Aorta (tissue), 5 donors: ENCODE measurements at regions not wholly inside any gene's neighbourhood (a gene's known extent, or its start where the extent isn't known, plus 50 kb on each side); places are given as distances from the start of the nearest gene placed in this dataset.
"Not testable (repeated sequence)": the region's sequence is repeated elsewhere in the genome, so short reads cannot be mapped to it uniquely, and the experiment has no call there.

Experiments
- ATAC-seq: fragments of 200-7000 bp; cut with Tn5 transposase; one replicate; pipeline ENCODE4 v1.9.1; 2022; ENCODE audit warnings: moderate library complexity; ENCODE audit not compliant: low FRiP score
- DNase-seq, 2 donors: peaks; one replicate each; pipeline ENCODE4 v3.0.0-alpha.2; 2020
- H3K27ac ChIP-seq, 2 donors: one replicate each; pipeline ENCODE4 v1.5.1; 2013; ENCODE audit warnings: low read length in 2 of 2, mild to moderate bottlenecking in 2 of 2, moderate library complexity in 2 of 2, control low read depth in 1 of 2, inconsistent platforms in 1 of 2, low read depth in 1 of 2
- H3K27me3 ChIP-seq, 2 donors: one replicate each; pipeline ENCODE4 v1.6.1; 2013; ENCODE audit warnings: control low read depth in 1 of 2, low read length in 1 of 2, mild to moderate bottlenecking in 1 of 2, moderate library complexity in 1 of 2; ENCODE audit not compliant: insufficient read depth in 2 of 2, control insufficient read depth in 1 of 2
- H3K36me3 ChIP-seq, 2 donors: one replicate each; pipeline ENCODE4 v1.6.1; 2013; ENCODE audit warnings: control low read depth in 1 of 2, low read length in 1 of 2, mild to moderate bottlenecking in 1 of 2; ENCODE audit not compliant: insufficient read depth in 2 of 2, control insufficient read depth in 1 of 2
- H3K4me1 ChIP-seq, 2 donors: one replicate each; pipeline ENCODE4 v1.6.1; 2013; ENCODE audit warnings: low read length in 2 of 2, control low read depth in 1 of 2, mild to moderate bottlenecking in 1 of 2, moderate library complexity in 1 of 2; ENCODE audit not compliant: insufficient read depth in 2 of 2, control insufficient read depth in 1 of 2
- H3K4me3 ChIP-seq, 2 donors: one replicate each; pipeline ENCODE4 v1.5.1; 2013; ENCODE audit warnings: low read length in 2 of 2, control low read depth in 1 of 2, mild to moderate bottlenecking in 1 of 2
- H3K9me3 ChIP-seq: one replicate; pipeline ENCODE4 v1.6.1; 2013; ENCODE audit warnings: mild to moderate bottlenecking, low read length; ENCODE audit not compliant: control insufficient read depth
- WGBS, 2 donors: extraction: QIAGEN DNeasy Blood & Tissue Kit; methylation state at CpG; one replicate each; pipeline ENCODE4 v1.1.7; 2013; 5-methylcytosine and 5-hydroxymethylcytosine counted together
- intact Hi-C, 2 donors: fragments of 100-400 bp; cut with DNase I; formaldehyde crosslinking; loops; one replicate each; pipeline versions ENCODE4 v1.14.2 to v1.15.0; 2022
- donor health status: healthy with polysubstance abuse.
- donor health status: Bipolar disorder and iron deficiency.
- donor health status: DM: no; HTN: no; CAD: no.
- donor health status: DM: no; HTN: no; CAD: no.
- donor health status: DM: yes; HTN: yes; CAD: no.

DNA sequence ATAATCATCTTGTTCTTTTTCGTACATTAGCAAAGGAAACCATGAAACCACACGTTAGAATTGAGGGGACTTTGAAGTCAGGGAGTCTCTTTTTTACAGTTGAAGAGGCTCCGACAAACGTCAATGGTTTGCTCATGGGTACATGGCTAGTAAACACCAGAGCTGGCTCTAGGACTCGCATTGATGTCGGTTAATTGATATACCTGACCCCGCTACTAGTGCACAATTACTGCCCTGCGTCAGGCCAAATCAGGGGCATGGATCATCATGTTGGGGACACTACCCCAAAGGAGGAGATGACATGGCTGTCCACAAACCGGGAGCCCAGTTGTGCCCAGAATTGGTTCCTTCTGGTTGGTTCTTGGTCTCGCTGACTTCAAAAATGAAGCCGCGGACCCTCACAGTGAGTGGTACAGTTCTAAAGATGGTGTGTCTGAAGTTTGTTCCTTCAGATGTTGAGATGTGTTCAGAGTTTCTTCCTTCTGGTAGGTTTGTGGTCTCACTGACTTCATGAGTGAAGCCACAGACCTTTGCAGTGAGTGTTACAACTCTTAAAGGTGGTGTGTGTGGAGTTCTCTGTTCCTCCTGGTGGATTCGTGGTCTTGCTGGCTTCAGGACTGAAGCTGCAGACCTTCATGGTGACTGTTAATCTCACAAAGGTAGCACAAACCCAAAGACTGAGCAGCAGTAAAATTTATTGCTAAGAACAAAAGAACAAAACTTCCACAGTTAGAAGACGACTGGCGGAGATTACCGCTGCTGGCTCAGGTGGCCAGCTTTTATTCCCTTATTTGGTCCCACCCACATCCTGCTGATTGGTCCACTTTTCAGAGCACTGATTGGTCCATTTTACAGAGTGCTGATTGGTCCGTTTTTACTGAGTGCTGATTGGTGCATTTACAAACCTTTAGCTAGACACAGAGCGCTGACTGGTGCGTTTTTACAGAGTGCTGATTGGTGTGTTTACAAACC, 126.9 kb upstream of the ERRFI1 start:
- no peak overlapping the region for H3K27ac ChIP-seq
- DNase-seq (no peak), ATAC-seq (no peak)
- no peak overlapping the region for H3K4me3 ChIP-seq
- whole genome bisulfite sequencing, 2 donors, result 90 to 91% methylated on average over 19 of the region's 19 CpGs
- no peaks in the 10 kb centered on the region for H3K36me3 ChIP-seq
- H3K4me1 ChIP-seq, result no peaks in the 10 kb centered on the region
- H3K27me3 ChIP-seq, result no peaks in the 10 kb centered on the region
- H3K9me3 ChIP-seq, result no peaks in the 10 kb centered on the region
- intact Hi-C loops, result no loop called here

DNA sequence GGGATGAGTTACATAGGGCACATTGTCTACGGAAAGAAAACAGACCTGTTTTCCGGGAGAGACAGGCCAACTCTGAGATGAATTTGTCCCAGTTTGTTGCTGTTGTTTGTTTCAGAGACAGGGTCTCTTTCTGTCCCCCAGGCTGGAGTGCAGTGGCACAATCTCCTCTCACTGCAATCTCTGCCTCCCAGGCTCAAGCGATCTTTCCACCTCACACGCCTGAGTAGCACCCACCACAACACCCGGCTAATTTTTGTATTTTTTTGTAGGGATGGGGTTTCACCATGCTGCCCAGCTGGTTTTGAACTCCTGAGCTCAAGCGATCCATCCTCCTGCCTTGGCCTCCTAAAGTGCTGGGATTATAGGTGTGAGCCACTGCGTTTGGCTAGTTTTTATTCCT, 125.5 kb upstream of the ERRFI1 start:
- Histone ChIP-seq H3K4me3 (no peak overlapping the region), H3K27ac (no peak overlapping the region), H3K27me3 (no peaks in the 10 kb centered on the region), H3K4me1 (no peaks in the 10 kb centered on the region), H3K36me3 (no peaks in the 10 kb centered on the region), H3K9me3 (no peaks in the 10 kb centered on the region)
- ATAC-seq (no peak), DNase-seq (no peak)
- intact Hi-C loops, result no loop called here
- 90 to 93% methylated on average over 7 of the region's 7 CpGs for WGBS, 2 donors

GRCh38 chr1:8149756-8150155, 123.6 kb upstream of the ERRFI1 start:
- H3K27ac ChIP-seq, H3K4me1 ChIP-seq, ATAC-seq, intact Hi-C loops, DNase-seq, H3K27me3 ChIP-seq, H3K36me3 ChIP-seq, H3K9me3 ChIP-seq, H3K4me3 ChIP-seq: not testable (repeated sequence)
- 89 to 91% methylated on average over 7 of the region's 7 CpGs for WGBS, 2 donors

DNA sequence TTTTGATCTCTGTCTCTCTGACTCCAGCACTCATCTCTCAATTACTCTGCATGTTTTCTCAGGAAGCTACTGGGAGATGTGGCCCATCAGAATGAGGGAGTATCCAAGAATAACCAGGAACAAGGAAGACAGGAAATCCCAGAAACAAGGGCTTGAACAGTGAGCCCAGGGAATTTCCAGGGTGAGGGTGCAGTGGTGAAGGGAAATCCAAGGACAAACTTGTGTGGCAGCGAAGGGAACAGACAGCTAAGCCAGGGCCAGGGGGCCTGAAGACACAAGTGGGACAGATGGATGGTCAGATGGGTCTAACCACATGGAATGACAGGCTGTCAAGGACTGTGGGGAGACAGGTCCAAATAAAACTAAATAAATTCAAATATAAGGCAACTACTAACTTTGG, 121.8 kb upstream of the ERRFI1 start:
- no peak for DNase-seq
- H3K9me3 ChIP-seq, result no peaks in the 10 kb centered on the region
- H3K4me1 ChIP-seq, result no peaks in the 10 kb centered on the region
- H3K4me3 ChIP-seq, result no peak overlapping the region
- WGBS, 2 donors, result 93 to 94% methylated on average over 1 of the region's 1 CpG
- ATAC-seq, result no peak
- intact Hi-C loops, result no loop called here
- no peaks in the 10 kb centered on the region for H3K27me3 ChIP-seq
- H3K36me3 ChIP-seq, result no peaks in the 10 kb centered on the region
- no peak overlapping the region for H3K27ac ChIP-seq

- Histone ChIP-seq H3K4me3 (no peak overlapping the region), H3K27ac (no peak overlapping the region), H3K36me3 (no peaks in the 10 kb centered on the region), H3K27me3 (no peaks in the 10 kb centered on the region), H3K4me1 (no peaks in the 10 kb centered on the region), H3K9me3 (no peaks in the 10 kb centered on the region)
- ATAC-seq (no peak), DNase-seq (no peak)
- 97% methylated on average over 11 of the region's 11 CpGs for WGBS, 2 donors
- intact Hi-C loops, result no loop called here
Observed at GRCh38 chr1:8146257-8146855, 120.2 kb upstream of the ERRFI1 start.

DNA sequence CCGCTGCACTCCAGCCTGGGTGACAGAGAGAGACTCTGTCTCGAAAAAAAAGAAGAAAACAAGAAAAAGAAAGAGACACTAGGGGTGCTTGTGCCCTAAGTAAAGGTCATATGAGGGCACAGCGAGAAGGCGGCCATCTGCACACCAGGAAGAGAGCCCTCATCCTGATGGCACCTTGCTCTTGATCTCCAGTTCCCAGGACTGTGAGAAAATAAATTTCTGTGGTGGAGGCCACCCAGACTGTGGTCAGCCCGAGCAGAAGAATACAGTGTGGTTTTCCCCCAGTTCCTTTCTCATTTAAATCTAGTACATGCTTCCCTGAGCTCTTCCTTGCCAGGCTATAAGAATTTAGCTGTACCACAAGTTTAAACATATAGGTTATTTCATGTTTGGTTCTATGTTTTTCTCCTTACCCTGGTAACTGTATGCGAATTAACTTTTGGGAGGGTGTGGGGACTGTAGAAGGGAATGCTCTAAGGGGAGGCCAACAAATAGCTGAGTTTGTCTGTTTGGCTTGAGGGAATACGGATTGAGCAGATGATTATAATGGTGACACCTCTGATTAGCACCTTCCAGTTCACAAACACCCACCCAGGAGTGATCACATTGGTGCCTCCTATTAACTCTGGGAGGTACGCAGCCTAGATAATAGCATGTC, 119.6 kb upstream of the ERRFI1 start:
- 82 to 84% methylated on average over 8 of the region's 8 CpGs for WGBS, 2 donors
- no peak overlapping the region for H3K4me3 ChIP-seq
- intact Hi-C loops, result no loop called here
- no peak for DNase-seq
- no peaks in the 10 kb centered on the region for H3K36me3 ChIP-seq
- no peaks in the 10 kb centered on the region for H3K9me3 ChIP-seq
- no peaks in the 10 kb centered on the region for H3K27me3 ChIP-seq
- no peak for ATAC-seq
- no peaks in the 10 kb centered on the region for H3K4me1 ChIP-seq
- H3K27ac ChIP-seq, result no peak overlapping the region

GRCh38 chr1:8144323-8144722, 118.2 kb upstream of the ERRFI1 start:
- intact Hi-C loops, result no loop called here
- Histone ChIP-seq H3K36me3 (no peaks in the 10 kb centered on the region), H3K9me3 (no peaks in the 10 kb centered on the region), H3K4me1 (no peaks in the 10 kb centered on the region), H3K27ac (no peak overlapping the region), H3K27me3 (no peaks in the 10 kb centered on the region), H3K4me3 (no peak overlapping the region)
- DNase-seq (no peak), ATAC-seq (no peak)
- 89% methylated on average over 13 of the region's 13 CpGs for WGBS, 2 donors

DNA sequence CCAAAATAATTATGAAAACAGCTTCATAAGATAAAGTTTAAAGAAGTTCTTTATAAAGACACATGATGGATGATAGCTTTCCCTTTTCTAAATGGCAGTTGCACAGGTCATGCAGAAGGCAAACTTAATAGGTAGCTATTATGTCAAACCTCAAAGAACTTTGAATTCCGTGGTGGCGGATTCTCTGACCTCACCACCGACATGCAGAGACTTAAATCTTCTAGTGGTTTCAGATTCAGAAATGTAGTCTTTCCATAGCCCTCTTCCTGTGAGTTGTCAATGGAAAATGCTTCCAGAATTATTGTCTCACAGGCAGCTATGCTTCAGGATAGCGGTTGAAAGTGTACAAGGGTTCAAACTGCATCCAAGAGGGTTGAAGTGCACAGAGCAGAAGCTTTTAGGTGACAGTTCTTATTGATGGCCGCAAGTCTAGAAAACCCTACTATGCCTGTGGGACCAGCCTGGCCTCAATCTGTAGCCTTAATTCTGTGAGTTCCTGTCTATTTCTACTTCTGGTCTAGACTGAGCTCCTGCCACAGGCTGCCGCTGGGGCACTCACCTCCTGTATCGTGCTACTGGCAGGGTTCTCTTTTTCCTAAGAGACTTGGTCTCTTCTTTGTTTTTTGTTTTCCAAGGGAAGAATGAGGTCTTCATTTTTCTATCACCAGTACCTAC, 117.0 kb upstream of the ERRFI1 start:
- H3K4me3 ChIP-seq, result no peak overlapping the region
- 76 to 78% methylated on average over 7 of the region's 7 CpGs for WGBS, 2 donors
- ATAC-seq, result no peak
- no peaks in the 10 kb centered on the region for H3K36me3 ChIP-seq
- no peaks in the 10 kb centered on the region for H3K27me3 ChIP-seq
- intact Hi-C loops, result no loop called here
- H3K9me3 ChIP-seq, result no peaks in the 10 kb centered on the region
- H3K4me1 ChIP-seq, result no peaks in the 10 kb centered on the region
- DNase-seq, result no peak
- no peak overlapping the region for H3K27ac ChIP-seq
